GM18858 (cell line): ENCODE measurements at regions not wholly inside any gene's neighbourhood (a gene's known extent, or its start where the extent isn't known, plus 50 kb on each side); places are given as distances from the start of the nearest gene placed in this dataset.
A peak's percentile ranks its signal among the peaks of the same experiment; 100 is the strongest.

Experiments used
- ATAC-seq: cut with Tn5 transposase; IDR thresholded peaks from one replicate; pipeline ENCODE4 v1.9.1; 2021; ENCODE audit not compliant: unreplicated experiment

GRCh38 chr5:4857761-4858160 lies 282.4 kb upstream of the ADAMTS16 start:
- no peak for ATAC-seq

- ATAC-seq = no peak
These were observed 280.5 kb upstream of the ADAMTS16 start for GRCh38 chr5:4859500-4860235.

- no peak for ATAC-seq
These were observed 279.5 kb upstream of the ADAMTS16 start for GRCh38 chr5:4860631-4861030.

- no peak for ATAC-seq
These were observed 277.6 kb upstream of the ADAMTS16 start for GRCh38 chr5:4862500-4862899.

- ATAC-seq = no peak
These were observed 273.9 kb upstream of the ADAMTS16 start for GRCh38 chr5:4866131-4866659.

- no peak for ATAC-seq
These were observed 273.3 kb upstream of the ADAMTS16 start for GRCh38 chr5:4866817-4867216.

GRCh38 chr5:4868140-4868735 lies 271.9 kb upstream of the ADAMTS16 start:
- no peak for ATAC-seq

GRCh38 chr5:4873652-4874051 lies 266.5 kb upstream of the ADAMTS16 start:
- no peak for ATAC-seq

GRCh38 chr5:4874097-4874496 lies 266.0 kb upstream of the ADAMTS16 start:
- no peak for ATAC-seq

GRCh38 chr5:4875942-4876341 lies 264.2 kb upstream of the ADAMTS16 start:
- ATAC-seq = no peak

- ATAC-seq = no peak
These were observed 263.3 kb upstream of the ADAMTS16 start for GRCh38 chr5:4876804-4877203.

- ATAC-seq = no peak
These were observed 262.6 kb upstream of the ADAMTS16 start for GRCh38 chr5:4877579-4877978.

- ATAC-seq = no peak
These were observed 261.1 kb upstream of the ADAMTS16 start for GRCh38 chr5:4879075-4879474.

GRCh38 chr5:4879693-4880303 lies 260.3 kb upstream of the ADAMTS16 start:
- peak; percentile 67 for ATAC-seq

GRCh38 chr5:4880304-4880741 lies 259.8 kb upstream of the ADAMTS16 start:
- no peak for ATAC-seq

- no peak for ATAC-seq
These were observed 258.6 kb upstream of the ADAMTS16 start for GRCh38 chr5:4881366-4882002.

- ATAC-seq = no peak
These were observed 257.9 kb upstream of the ADAMTS16 start for GRCh38 chr5:4882186-4882585.

GRCh38 chr5:4883360-4883759 lies 256.8 kb upstream of the ADAMTS16 start:
- no peak for ATAC-seq

GRCh38 chr5:4893063-4893744 lies 246.9 kb upstream of the ADAMTS16 start:
- no peak for ATAC-seq

- ATAC-seq = no peak
These were observed 243.8 kb upstream of the ADAMTS16 start for GRCh38 chr5:4896328-4896727.

- ATAC-seq = no peak
These were observed 238.8 kb upstream of the ADAMTS16 start for GRCh38 chr5:4901305-4901811.
